ENCODE measurements at regions not wholly inside any gene's neighbourhood (a gene's known extent, or its start where the extent isn't known, plus 50 kb on each side); places are given as distances from the start of the nearest gene placed in this dataset.

GRCh38 chr2:12291303-12291702, 425.4 kb upstream of the TRIB2 start:
- TF ChIP-seq CTCF (conservative IDR thresholded peaks at IDR 0.05) = no peak
- no peak overlapping the region for H3K27ac Mint-ChIP-seq
- H3K4me1 Mint-ChIP-seq (ENCODE audit: unreplicated experiment) = peaks cover 17% of the 10 kb centered on the region
- H3K4me3 Mint-ChIP-seq = no peak overlapping the region
- no peak for DNase-seq (ENCODE audit: extremely low spot score, unreplicated experiment)
- H3K36me3 Mint-ChIP-seq = no peaks in the 10 kb centered on the region
- H3K9me3 Mint-ChIP-seq = no peaks in the 10 kb centered on the region
- peaks cover 3% of the 10 kb centered on the region for H3K27me3 Mint-ChIP-seq

GRCh38 chr2:12293874-12294273, 422.9 kb upstream of the TRIB2 start:
- Mint-ChIP-seq H3K4me3 (no peak overlapping the region), H3K27me3 (no peaks in the 10 kb centered on the region), H3K27ac (no peak overlapping the region), H3K9me3 (peaks cover 6% of the 10 kb centered on the region), H3K36me3 (no peaks in the 10 kb centered on the region), H3K4me1 (ENCODE audit: unreplicated experiment) (peaks cover 7% of the 10 kb centered on the region)
- no peak for TF ChIP-seq CTCF (conservative IDR thresholded peaks at IDR 0.05)
- no peak for DNase-seq (ENCODE audit: extremely low spot score, unreplicated experiment)

- Mint-ChIP-seq H3K9me3 (peaks cover 6% of the 10 kb centered on the region), H3K27ac (no peak overlapping the region), H3K4me1 (ENCODE audit: unreplicated experiment) (peaks cover 7% of the 10 kb centered on the region), H3K36me3 (no peaks in the 10 kb centered on the region), H3K4me3 (no peak overlapping the region), H3K27me3 (no peaks in the 10 kb centered on the region)
- no peak for DNase-seq (ENCODE audit: extremely low spot score, unreplicated experiment)
- no peak for TF ChIP-seq CTCF (conservative IDR thresholded peaks at IDR 0.05)
These were observed 420.7 kb upstream of the TRIB2 start for GRCh38 chr2:12295856-12296519.

- Mint-ChIP-seq H3K27me3 (no peaks in the 10 kb centered on the region), H3K9me3 (peaks cover 6% of the 10 kb centered on the region), H3K4me3 (no peak overlapping the region), H3K36me3 (no peaks in the 10 kb centered on the region), H3K4me1 (ENCODE audit: unreplicated experiment) (peaks cover 7% of the 10 kb centered on the region), H3K27ac (no peak overlapping the region)
- no peak for TF ChIP-seq CTCF (conservative IDR thresholded peaks at IDR 0.05)
- DNase-seq (ENCODE audit: extremely low spot score, unreplicated experiment) = no peak
These were observed 419.8 kb upstream of the TRIB2 start for GRCh38 chr2:12296915-12297314.

GRCh38 chr2:12298352-12298751, 418.4 kb upstream of the TRIB2 start:
- Mint-ChIP-seq H3K36me3 (no peaks in the 10 kb centered on the region), H3K4me3 (no peak overlapping the region), H3K9me3 (peaks cover 6% of the 10 kb centered on the region), H3K4me1 (ENCODE audit: unreplicated experiment) (peaks cover 12% of the 10 kb centered on the region), H3K27ac (no peak overlapping the region), H3K27me3 (no peaks in the 10 kb centered on the region)
- TF ChIP-seq CTCF (conservative IDR thresholded peaks at IDR 0.05) = no peak
- no peak for DNase-seq (ENCODE audit: extremely low spot score, unreplicated experiment)

GRCh38 chr2:12299431-12299830, 417.3 kb upstream of the TRIB2 start:
- no peak overlapping the region for H3K4me3 Mint-ChIP-seq
- H3K27ac Mint-ChIP-seq = no peak overlapping the region
- peaks cover 23% of the 10 kb centered on the region for H3K4me1 Mint-ChIP-seq (ENCODE audit: unreplicated experiment)
- no peaks in the 10 kb centered on the region for H3K27me3 Mint-ChIP-seq
- no peaks in the 10 kb centered on the region for H3K36me3 Mint-ChIP-seq
- DNase-seq (ENCODE audit: extremely low spot score, unreplicated experiment) = no peak
- H3K9me3 Mint-ChIP-seq = peaks cover 6% of the 10 kb centered on the region
- no peak for TF ChIP-seq CTCF (conservative IDR thresholded peaks at IDR 0.05)
